HG03108 (cell line): ENCODE measurements at regions not wholly inside any gene's neighbourhood (a gene's known extent, or its start where the extent isn't known, plus 50 kb on each side); places are given as distances from the start of the nearest gene placed in this dataset.
A peak's percentile ranks its signal among the peaks of the same experiment; 100 is the strongest.

Experiments used
- ATAC-seq: cut with Tn5 transposase; IDR thresholded peaks from one replicate; pipeline ENCODE4 v1.9.1; 2021; ENCODE audit warnings: moderate library complexity; ENCODE audit not compliant: unreplicated experiment

- no peak for ATAC-seq
Observed at GRCh38 chr7:130910949-130911944, 177.2 kb upstream of the KLF14 start.

- no peak for ATAC-seq
Observed at GRCh38 chr7:130912082-130912861, 178.3 kb upstream of the KLF14 start.

GRCh38 chr7:130912862-130913638 lies 179.0 kb upstream of the KLF14 start:
- peak; percentile 82 for ATAC-seq

- no peak for ATAC-seq
Observed at GRCh38 chr7:130913639-130914553, 179.9 kb upstream of the KLF14 start.

GRCh38 chr7:130914554-130915294 lies 180.7 kb upstream of the KLF14 start:
- ATAC-seq: no peak

- ATAC-seq: no peak
Observed at GRCh38 chr7:130917669-130918128, 183.7 kb upstream of the KLF14 start.

- no peak for ATAC-seq
Observed at GRCh38 chr7:130918129-130919052, 184.4 kb upstream of the KLF14 start.

GRCh38 chr7:130919316-130920103 lies 185.5 kb upstream of the KLF14 start:
- no peak for ATAC-seq

GRCh38 chr7:130920122-130920521 lies 186.1 kb upstream of the KLF14 start:
- ATAC-seq: no peak

- ATAC-seq: no peak
Observed at GRCh38 chr7:130921391-130922180, 187.6 kb upstream of the KLF14 start.

- ATAC-seq: no peak
Observed at GRCh38 chr7:130922206-130923112, 188.5 kb upstream of the KLF14 start.

- ATAC-seq: no peak
Observed at GRCh38 chr7:130923365-130923764, 189.4 kb upstream of the KLF14 start.

- no peak for ATAC-seq
Observed at GRCh38 chr7:130923930-130924329, 189.9 kb upstream of the KLF14 start.

GRCh38 chr7:130925136-130925794 lies 191.3 kb upstream of the KLF14 start:
- ATAC-seq: no peak
